ENCODE measurements at regions not wholly inside any gene's neighbourhood (a gene's known extent, or its start where the extent isn't known, plus 50 kb on each side); places are given as distances from the start of the nearest gene placed in this dataset.
"Not testable (repeated sequence)": the region's sequence is repeated elsewhere in the genome, so short reads cannot be mapped to it uniquely, and the experiment has no call there.

GRCh38 chr4:105058177-105058812 lies 88.4 kb upstream of the TET2 start:
- no peaks in the 10 kb centered on the region for H3K36me3 ChIP-seq (ENCODE audit: control insufficient read depth in 1 of 2, insufficient read depth in 2 of 2, low read length in 2 of 2)
- peaks cover 0 to 4% of the 10 kb centered on the region in 2 donors for H3K4me1 ChIP-seq (ENCODE audit: control insufficient read depth in 1 of 2, insufficient read depth in 2 of 2, low read length in 2 of 2)
- no peak overlapping the region for H3K27ac ChIP-seq (ENCODE audit: low read depth, low read length)
- no peaks in the 10 kb centered on the region for H3K9me3 ChIP-seq (ENCODE audit: control insufficient read depth in 1 of 2, low read length in 2 of 2)
- no peak overlapping the region for H3K9ac ChIP-seq (ENCODE audit: low read depth in 1 of 2, low read length in 2 of 2)
- H3K27me3 ChIP-seq (ENCODE audit: control insufficient read depth in 1 of 2, insufficient read depth in 2 of 2, low read length in 2 of 2): no peaks in the 10 kb centered on the region
- no peak overlapping the region for H3K4me3 ChIP-seq (ENCODE audit: low read depth in 1 of 2, low read length in 2 of 2)

GRCh38 chr4:105059337-105059736 lies 87.3 kb upstream of the TET2 start:
- H3K27ac ChIP-seq (ENCODE audit: low read depth, low read length): no peak overlapping the region
- H3K9ac ChIP-seq (ENCODE audit: low read depth in 1 of 2, low read length in 2 of 2): no peak overlapping the region
- H3K36me3 ChIP-seq (ENCODE audit: control insufficient read depth in 1 of 2, insufficient read depth in 2 of 2, low read length in 2 of 2): no peaks in the 10 kb centered on the region
- no peak overlapping the region for H3K4me3 ChIP-seq (ENCODE audit: low read depth in 1 of 2, low read length in 2 of 2)
- H3K4me1 ChIP-seq (ENCODE audit: control insufficient read depth in 1 of 2, insufficient read depth in 2 of 2, low read length in 2 of 2): peaks cover 0 to 4% of the 10 kb centered on the region in 2 donors
- H3K27me3 ChIP-seq (ENCODE audit: control insufficient read depth in 1 of 2, insufficient read depth in 2 of 2, low read length in 2 of 2): no peaks in the 10 kb centered on the region
- H3K9me3 ChIP-seq (ENCODE audit: control insufficient read depth in 1 of 2, low read length in 2 of 2): no peaks in the 10 kb centered on the region

- Histone ChIP-seq H3K9ac (ENCODE audit: low read depth in 1 of 2, low read length in 2 of 2) (no peak overlapping the region), H3K9me3 (ENCODE audit: control insufficient read depth in 1 of 2, low read length in 2 of 2) (no peaks in the 10 kb centered on the region), H3K4me1 (ENCODE audit: control insufficient read depth in 1 of 2, insufficient read depth in 2 of 2, low read length in 2 of 2) (peaks cover 0 to 4% of the 10 kb centered on the region in 2 donors), H3K27ac (ENCODE audit: low read depth, low read length) (no peak overlapping the region), H3K4me3 (ENCODE audit: low read depth in 1 of 2, low read length in 2 of 2) (no peak overlapping the region), H3K36me3 (ENCODE audit: control insufficient read depth in 1 of 2, insufficient read depth in 2 of 2, low read length in 2 of 2) (no peaks in the 10 kb centered on the region), H3K27me3 (ENCODE audit: control insufficient read depth in 1 of 2, insufficient read depth in 2 of 2, low read length in 2 of 2) (no peaks in the 10 kb centered on the region)
These were observed 86.0 kb upstream of the TET2 start for GRCh38 chr4:105060628-105061027.

- no peak overlapping the region for H3K9ac ChIP-seq (ENCODE audit: low read depth in 1 of 2, low read length in 2 of 2)
- no peaks in the 10 kb centered on the region for H3K9me3 ChIP-seq (ENCODE audit: control insufficient read depth in 1 of 2, low read length in 2 of 2)
- no peak overlapping the region for H3K4me3 ChIP-seq (ENCODE audit: low read depth in 1 of 2, low read length in 2 of 2)
- H3K4me1 ChIP-seq (ENCODE audit: control insufficient read depth in 1 of 2, insufficient read depth in 2 of 2, low read length in 2 of 2): peaks cover 0 to 4% of the 10 kb centered on the region in 2 donors
- H3K36me3 ChIP-seq (ENCODE audit: control insufficient read depth in 1 of 2, insufficient read depth in 2 of 2, low read length in 2 of 2): no peaks in the 10 kb centered on the region
- H3K27me3 ChIP-seq (ENCODE audit: control insufficient read depth in 1 of 2, insufficient read depth in 2 of 2, low read length in 2 of 2): no peaks in the 10 kb centered on the region
- H3K27ac ChIP-seq (ENCODE audit: low read depth, low read length): no peak overlapping the region
These were observed 85.5 kb upstream of the TET2 start for GRCh38 chr4:105061136-105061696.

GRCh38 chr4:105061731-105062130 lies 84.9 kb upstream of the TET2 start:
- Histone ChIP-seq H3K4me1 (ENCODE audit: control insufficient read depth in 1 of 2, insufficient read depth in 2 of 2, low read length in 2 of 2) (peaks cover 0 to 4% of the 10 kb centered on the region in 2 donors), H3K27ac (ENCODE audit: low read depth, low read length) (no peak overlapping the region)

GRCh38 chr4:105066401-105066800 lies 80.3 kb upstream of the TET2 start:
- H3K27me3 ChIP-seq (ENCODE audit: control insufficient read depth in 1 of 2, insufficient read depth in 2 of 2, low read length in 2 of 2): no peaks in the 10 kb centered on the region
- no peaks in the 10 kb centered on the region for H3K36me3 ChIP-seq (ENCODE audit: control insufficient read depth in 1 of 2, insufficient read depth in 2 of 2, low read length in 2 of 2)
- H3K4me1 ChIP-seq (ENCODE audit: control insufficient read depth in 1 of 2, insufficient read depth in 2 of 2, low read length in 2 of 2): no peaks in the 10 kb centered on the region
- H3K9me3 ChIP-seq (ENCODE audit: control insufficient read depth in 1 of 2, low read length in 2 of 2): no peaks in the 10 kb centered on the region
- no peak overlapping the region for H3K9ac ChIP-seq (ENCODE audit: low read depth in 1 of 2, low read length in 2 of 2)
- H3K4me3 ChIP-seq (ENCODE audit: low read depth in 1 of 2, low read length in 2 of 2): no peak overlapping the region
- H3K27ac ChIP-seq (ENCODE audit: low read depth, low read length): no peak overlapping the region

More at GRCh38 chr4:105061731-105062130, 84.9 kb upstream of the TET2 start:
- Histone ChIP-seq H3K27me3 (ENCODE audit: control insufficient read depth in 1 of 2, insufficient read depth in 2 of 2, low read length in 2 of 2) (no peaks in the 10 kb centered on the region), H3K4me3 (ENCODE audit: low read depth in 1 of 2, low read length in 2 of 2) (no peak overlapping the region), H3K9me3 (ENCODE audit: control insufficient read depth in 1 of 2, low read length in 2 of 2) (no peaks in the 10 kb centered on the region), H3K9ac (ENCODE audit: low read depth in 1 of 2, low read length in 2 of 2) (no peak overlapping the region), H3K36me3 (ENCODE audit: control insufficient read depth in 1 of 2, insufficient read depth in 2 of 2, low read length in 2 of 2) (no peaks in the 10 kb centered on the region)

GRCh38 chr4:105067431-105067830 lies 79.2 kb upstream of the TET2 start:
- Histone ChIP-seq H3K36me3 (ENCODE audit: control insufficient read depth in 1 of 2, insufficient read depth in 2 of 2, low read length in 2 of 2) (no peaks in the 10 kb centered on the region), H3K27ac (ENCODE audit: low read depth, low read length) (no peak overlapping the region), H3K9ac (ENCODE audit: low read depth in 1 of 2, low read length in 2 of 2) (no peak overlapping the region), H3K27me3 (ENCODE audit: control insufficient read depth in 1 of 2, insufficient read depth in 2 of 2, low read length in 2 of 2) (no peaks in the 10 kb centered on the region), H3K9me3 (ENCODE audit: control insufficient read depth in 1 of 2, low read length in 2 of 2) (no peaks in the 10 kb centered on the region), H3K4me3 (ENCODE audit: low read depth in 1 of 2, low read length in 2 of 2) (no peak overlapping the region), H3K4me1 (ENCODE audit: control insufficient read depth in 1 of 2, insufficient read depth in 2 of 2, low read length in 2 of 2) (no peaks in the 10 kb centered on the region)

GRCh38 chr4:105067946-105068345 lies 78.7 kb upstream of the TET2 start:
- no peak overlapping the region for H3K27ac ChIP-seq (ENCODE audit: low read depth, low read length)
- no peaks in the 10 kb centered on the region for H3K4me1 ChIP-seq (ENCODE audit: control insufficient read depth in 1 of 2, insufficient read depth in 2 of 2, low read length in 2 of 2)
- H3K4me3 ChIP-seq (ENCODE audit: low read depth in 1 of 2, low read length in 2 of 2): no peak overlapping the region
- H3K36me3 ChIP-seq (ENCODE audit: control insufficient read depth in 1 of 2, insufficient read depth in 2 of 2, low read length in 2 of 2): no peaks in the 10 kb centered on the region
- no peaks in the 10 kb centered on the region for H3K27me3 ChIP-seq (ENCODE audit: control insufficient read depth in 1 of 2, insufficient read depth in 2 of 2, low read length in 2 of 2)
- H3K9ac ChIP-seq (ENCODE audit: low read depth in 1 of 2, low read length in 2 of 2): no peak overlapping the region
- H3K9me3 ChIP-seq (ENCODE audit: control insufficient read depth in 1 of 2, low read length in 2 of 2): no peaks in the 10 kb centered on the region

GRCh38 chr4:105068516-105068915 lies 78.2 kb upstream of the TET2 start:
- Histone ChIP-seq H3K36me3 (ENCODE audit: control insufficient read depth in 1 of 2, insufficient read depth in 2 of 2, low read length in 2 of 2) (no peaks in the 10 kb centered on the region), H3K27ac (ENCODE audit: low read depth, low read length) (no peak overlapping the region), H3K27me3 (ENCODE audit: control insufficient read depth in 1 of 2, insufficient read depth in 2 of 2, low read length in 2 of 2) (no peaks in the 10 kb centered on the region), H3K4me3 (ENCODE audit: low read depth in 1 of 2, low read length in 2 of 2) (no peak overlapping the region), H3K9ac (ENCODE audit: low read depth in 1 of 2, low read length in 2 of 2) (no peak overlapping the region), H3K4me1 (ENCODE audit: control insufficient read depth in 1 of 2, insufficient read depth in 2 of 2, low read length in 2 of 2) (no peaks in the 10 kb centered on the region), H3K9me3 (ENCODE audit: control insufficient read depth in 1 of 2, low read length in 2 of 2) (no peaks in the 10 kb centered on the region)

GRCh38 chr4:105072095-105072494 lies 74.6 kb upstream of the TET2 start:
- H3K27me3 ChIP-seq (ENCODE audit: control insufficient read depth in 1 of 2, insufficient read depth in 2 of 2, low read length in 2 of 2); H3K36me3 ChIP-seq (ENCODE audit: control insufficient read depth in 1 of 2, insufficient read depth in 2 of 2, low read length in 2 of 2); H3K4me3 ChIP-seq (ENCODE audit: low read depth in 1 of 2, low read length in 2 of 2); H3K4me1 ChIP-seq (ENCODE audit: control insufficient read depth in 1 of 2, insufficient read depth in 2 of 2, low read length in 2 of 2); H3K9me3 ChIP-seq (ENCODE audit: control insufficient read depth in 1 of 2, low read length in 2 of 2); H3K27ac ChIP-seq (ENCODE audit: low read depth, low read length); H3K9ac ChIP-seq (ENCODE audit: low read depth in 1 of 2, low read length in 2 of 2): not testable (repeated sequence)
